Keratinocyte (primary cell): ENCODE measurements at regions not wholly inside any gene's neighbourhood (a gene's known extent, or its start where the extent isn't known, plus 50 kb on each side); places are given as distances from the start of the nearest gene placed in this dataset.

Source experiments
- EZH2 ChIP-seq: IDR thresholded peaks from one replicate; pipeline ENCODE4 v1.6.1; 2012; ENCODE audit warnings: inconsistent platforms, mild to moderate bottlenecking, low read length, moderate library complexity
- TF ChIP-seq, protein P1 (sequence below), 3 experiments: IDR thresholded peaks in 1 of 3; conservative IDR thresholded peaks in 1 of 3; optimal IDR thresholded peaks in 1 of 3; 2 replicates in 2 of 3; 3 replicates in 1 of 3; pipeline versions ENCODE3 to v1.5.1; 2011; ENCODE audit warnings: low read length in 3 of 3, mild to moderate bottlenecking in 3 of 3, moderate library complexity in 2 of 3, control low read depth in 1 of 3, inconsistent platforms in 1 of 3; ENCODE audit not compliant: insufficient read depth in 2 of 3; ENCODE audit errors: extremely low read depth in 1 of 3

DNA sequence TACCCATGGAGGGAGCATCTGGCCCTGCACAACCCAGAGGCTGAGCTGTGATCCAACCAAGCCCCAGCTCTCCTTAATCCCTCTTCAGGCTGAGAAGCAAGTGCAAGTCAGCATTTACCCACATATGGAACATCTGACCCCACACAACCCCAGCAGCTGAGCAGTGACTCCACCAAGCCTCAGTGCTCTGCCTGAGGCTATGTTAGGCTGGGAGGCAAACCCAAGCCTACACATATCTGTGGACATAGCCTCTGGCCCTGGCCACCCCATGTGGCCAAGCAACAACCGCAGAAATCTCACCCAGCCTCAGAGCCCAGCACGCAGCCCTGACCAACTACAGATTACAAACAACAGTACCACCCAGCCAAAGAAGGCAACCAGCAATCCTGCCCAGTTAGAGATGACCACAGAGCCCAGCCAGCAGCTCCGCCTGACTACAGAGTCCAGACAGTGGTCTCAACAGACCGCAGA lies 142.8 kb downstream of the NUAK1 start:
- TF ChIP-seq, protein P1, sequence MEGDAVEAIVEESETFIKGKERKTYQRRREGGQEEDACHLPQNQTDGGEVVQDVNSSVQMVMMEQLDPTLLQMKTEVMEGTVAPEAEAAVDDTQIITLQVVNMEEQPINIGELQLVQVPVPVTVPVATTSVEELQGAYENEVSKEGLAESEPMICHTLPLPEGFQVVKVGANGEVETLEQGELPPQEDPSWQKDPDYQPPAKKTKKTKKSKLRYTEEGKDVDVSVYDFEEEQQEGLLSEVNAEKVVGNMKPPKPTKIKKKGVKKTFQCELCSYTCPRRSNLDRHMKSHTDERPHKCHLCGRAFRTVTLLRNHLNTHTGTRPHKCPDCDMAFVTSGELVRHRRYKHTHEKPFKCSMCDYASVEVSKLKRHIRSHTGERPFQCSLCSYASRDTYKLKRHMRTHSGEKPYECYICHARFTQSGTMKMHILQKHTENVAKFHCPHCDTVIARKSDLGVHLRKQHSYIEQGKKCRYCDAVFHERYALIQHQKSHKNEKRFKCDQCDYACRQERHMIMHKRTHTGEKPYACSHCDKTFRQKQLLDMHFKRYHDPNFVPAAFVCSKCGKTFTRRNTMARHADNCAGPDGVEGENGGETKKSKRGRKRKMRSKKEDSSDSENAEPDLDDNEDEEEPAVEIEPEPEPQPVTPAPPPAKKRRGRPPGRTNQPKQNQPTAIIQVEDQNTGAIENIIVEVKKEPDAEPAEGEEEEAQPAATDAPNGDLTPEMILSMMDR (optimal IDR thresholded peaks at IDR 0.05 in 1 of 3, IDR thresholded peaks at IDR 0.05 in 1 of 3, conservative IDR thresholded peaks at IDR 0.05 in 1 of 3; ENCODE audit: extremely low read depth in 1 of 3, insufficient read depth in 2 of 3, low read length in 3 of 3) = no peak
- TF ChIP-seq EZH2 = no peak
